ENCODE measurements at regions not wholly inside any gene's neighbourhood (a gene's known extent, or its start where the extent isn't known, plus 50 kb on each side); places are given as distances from the start of the nearest gene placed in this dataset.

GRCh38 chr9:23219471-23219870 is 606.6 kb downstream of the ELAVL2 start:
- no peak for TF ChIP-seq CTCF (IDR thresholded peaks at IDR 0.05; ENCODE audit: insufficient read depth, low read length, poor library complexity, severe bottlenecking)
- no peak for TF ChIP-seq EZH2phosphoT487 (conservative IDR thresholded peaks at IDR 0.05; ENCODE audit: low read length)

All from SU-DHL-6 (cell line).